ENCODE measurements at regions not wholly inside any gene's neighbourhood (a gene's known extent, or its start where the extent isn't known, plus 50 kb on each side); places are given as distances from the start of the nearest gene placed in this dataset.

GRCh38 chr5:85159395-85159794, 774.7 kb upstream of the EDIL3 start:
- TF ChIP-seq CTCF (IDR thresholded peaks at IDR 0.05) = no peak
- no peak for TF ChIP-seq EZH2 (IDR thresholded peaks at IDR 0.05)
- no peak for TF ChIP-seq EZH2phosphoT487 (IDR thresholded peaks at IDR 0.05)

Measured in neural progenitor cell (in vitro differentiated cells).